RWPE2 (cell line): ENCODE measurements at regions not wholly inside any gene's neighbourhood (a gene's known extent, or its start where the extent isn't known, plus 50 kb on each side); places are given as distances from the start of the nearest gene placed in this dataset.

Experiments
- ATAC-seq: fragments of 200-7000 bp; cut with Tn5 transposase; 3 replicates; pipeline ENCODE4 v1.9.1; 2021; ENCODE audit warnings: low read depth
- DNase-seq: peaks from one replicate; pipeline ENCODE4 v3.0.0-alpha.2; 2020; ENCODE audit warnings: low spot score
- H3K27ac ChIP-seq: fragments of 450-650 bp; 2 replicates; pipeline ENCODE4 v1.5.1; 2017; ENCODE audit warnings: mild to moderate bottlenecking; ENCODE audit not compliant: poor library complexity, severe bottlenecking
- H3K27me3 ChIP-seq: fragments of 250-450 bp; sonication (Bioruptor Pico); 2 replicates; pipeline ENCODE4 v1.5.1; 2021; ENCODE audit warnings: mild to moderate bottlenecking, moderate library complexity; ENCODE audit not compliant: insufficient read depth, poor library complexity, severe bottlenecking
- H3K36me3 ChIP-seq: fragments of 250-450 bp; sonication (Bioruptor Pico); 2 replicates; pipeline ENCODE4 v1.5.1; 2020; ENCODE audit warnings: low read depth, mild to moderate bottlenecking, moderate library complexity
- H3K4me1 ChIP-seq: fragments of 250-450 bp; sonication (Bioruptor Pico); 2 replicates; pipeline ENCODE4 v1.5.1; 2021; ENCODE audit warnings: mild to moderate bottlenecking, moderate library complexity; ENCODE audit not compliant: insufficient read depth, poor library complexity, severe bottlenecking
- H3K4me3 ChIP-seq: fragments of 250-450 bp; sonication (Bioruptor Pico); 2 replicates; pipeline ENCODE4 v1.5.1; 2021; ENCODE audit warnings: mild to moderate bottlenecking, moderate library complexity; ENCODE audit not compliant: severe bottlenecking
- H3K9me3 ChIP-seq: fragments of 250-450 bp; sonication (Bioruptor Pico); 2 replicates; pipeline ENCODE4 v1.5.1; 2021; ENCODE audit warnings: mild to moderate bottlenecking, moderate library complexity; ENCODE audit not compliant: severe bottlenecking
- CTCF ChIP-seq: fragments of 450-650 bp; IDR thresholded peaks from one replicate; pipeline ENCODE4 v1.5.1; 2017; ENCODE audit warnings: mild to moderate bottlenecking, moderate library complexity; ENCODE audit not compliant: poor library complexity, severe bottlenecking

- ATAC-seq: no peak
- H3K27ac ChIP-seq: no peak overlapping the region
Measured at GRCh38 chr14:62445570-62445969, 599.7 kb downstream of the KCNH5 start.

GRCh38 chr14:62451221-62451620 lies 594.0 kb downstream of the KCNH5 start:
- no peak for ATAC-seq
- H3K27me3 ChIP-seq: no peaks in the 10 kb centered on the region

More at GRCh38 chr14:62445570-62445969, 599.7 kb downstream of the KCNH5 start:
- no peaks in the 10 kb centered on the region for H3K36me3 ChIP-seq
- peaks cover 12% of the 10 kb centered on the region for H3K4me1 ChIP-seq
- no peaks in the 10 kb centered on the region for H3K27me3 ChIP-seq
- H3K4me3 ChIP-seq: no peak overlapping the region
- TF ChIP-seq CTCF: no peak
- DNase-seq: no peak
- no peaks in the 10 kb centered on the region for H3K9me3 ChIP-seq

GRCh38 chr14:62453226-62453625 lies 592.0 kb downstream of the KCNH5 start:
- Histone ChIP-seq H3K4me3 (no peak overlapping the region), H3K36me3 (no peaks in the 10 kb centered on the region), H3K9me3 (no peaks in the 10 kb centered on the region), H3K4me1 (peaks cover 6% of the 10 kb centered on the region), H3K27ac (no peak overlapping the region), H3K27me3 (no peaks in the 10 kb centered on the region)
- ATAC-seq (no peak), DNase-seq (no peak)
- TF ChIP-seq CTCF: no peak

More at GRCh38 chr14:62451221-62451620, 594.0 kb downstream of the KCNH5 start:
- Histone ChIP-seq H3K36me3 (no peaks in the 10 kb centered on the region), H3K9me3 (no peaks in the 10 kb centered on the region), H3K4me1 (peaks cover 6% of the 10 kb centered on the region), H3K27ac (no peak overlapping the region), H3K4me3 (no peak overlapping the region)
- no peak for DNase-seq
- TF ChIP-seq CTCF: no peak

GRCh38 chr14:62455446-62455845 lies 589.8 kb downstream of the KCNH5 start:
- Histone ChIP-seq H3K4me3 (no peak overlapping the region), H3K9me3 (no peaks in the 10 kb centered on the region), H3K36me3 (no peaks in the 10 kb centered on the region), H3K4me1 (peaks cover 6% of the 10 kb centered on the region), H3K27me3 (no peaks in the 10 kb centered on the region), H3K27ac (no peak overlapping the region)
- TF ChIP-seq CTCF: no peak
- DNase-seq (no peak), ATAC-seq (no peak)

- DNase-seq (no peak), ATAC-seq (peak; percentile 75)
- no peaks in the 10 kb centered on the region for H3K36me3 ChIP-seq
- no peak overlapping the region for H3K27ac ChIP-seq
- H3K4me3 ChIP-seq: no peak overlapping the region
- H3K4me1 ChIP-seq: no peaks in the 10 kb centered on the region
- H3K9me3 ChIP-seq: no peaks in the 10 kb centered on the region
- no peaks in the 10 kb centered on the region for H3K27me3 ChIP-seq
- no peak for TF ChIP-seq CTCF
Measured at GRCh38 chr14:62462988-62463387, 582.3 kb downstream of the KCNH5 start.
